GM06990 (cell line): ENCODE measurements at regions not wholly inside any gene's neighbourhood (a gene's known extent, or its start where the extent isn't known, plus 50 kb on each side); places are given as distances from the start of the nearest gene placed in this dataset.

Experiments
- DNase-seq: peaks from one replicate; pipeline ENCODE4 v3.0.0-alpha.2; 2011; ENCODE audit not compliant: insufficient read length; ENCODE audit errors: extremely low read depth
- H3K27me3 ChIP-seq: replicated peaks from 2 replicates; pipeline ENCODE4 v1.6.0; 2011; ENCODE audit warnings: low read length; ENCODE audit not compliant: control insufficient read depth, insufficient read depth
- H3K36me3 ChIP-seq: 2 replicates; pipeline ENCODE4 v1.5.1; 2011; ENCODE audit warnings: low read length; ENCODE audit not compliant: control insufficient read depth, insufficient read depth
- H3K4me3 ChIP-seq: replicated peaks from 2 replicates; pipeline ENCODE4 v1.5.1; 2011; ENCODE audit warnings: low read depth, mild to moderate bottlenecking, control low read depth, low read length
- CTCF ChIP-seq: IDR thresholded peaks from 2 replicates; pipeline ENCODE4 v1.5.1; 2011; ENCODE audit warnings: low read length, control low read depth, mild to moderate bottlenecking, inconsistent platforms; ENCODE audit not compliant: insufficient read depth, poor library complexity, severe bottlenecking

GRCh38 chr4:136909626-136910025 lies 622.7 kb downstream of the PCDH18 start:
- no peaks in the 10 kb centered on the region for H3K36me3 ChIP-seq
- no peaks in the 10 kb centered on the region for H3K27me3 ChIP-seq
- no peak for TF ChIP-seq CTCF
- H3K4me3 ChIP-seq = no peak overlapping the region
- no peak for DNase-seq

- no peak for DNase-seq
- H3K4me3 ChIP-seq = no peak overlapping the region
- TF ChIP-seq CTCF = no peak
- no peaks in the 10 kb centered on the region for H3K27me3 ChIP-seq
- no peaks in the 10 kb centered on the region for H3K36me3 ChIP-seq
Measured at GRCh38 chr4:136908122-136908521, 624.2 kb downstream of the PCDH18 start.

GRCh38 chr4:136900696-136901095 lies 631.6 kb downstream of the PCDH18 start:
- no peaks in the 10 kb centered on the region for H3K36me3 ChIP-seq
- no peaks in the 10 kb centered on the region for H3K27me3 ChIP-seq
- DNase-seq = no peak
- no peak overlapping the region for H3K4me3 ChIP-seq
- TF ChIP-seq CTCF = no peak

GRCh38 chr4:136898590-136899248 lies 633.6 kb downstream of the PCDH18 start:
- Histone ChIP-seq H3K4me3 (no peak overlapping the region), H3K36me3 (no peaks in the 10 kb centered on the region), H3K27me3 (no peaks in the 10 kb centered on the region)
- no peak for DNase-seq
- TF ChIP-seq CTCF = no peak

GRCh38 chr4:136893573-136893972 lies 638.7 kb downstream of the PCDH18 start:
- no peaks in the 10 kb centered on the region for H3K36me3 ChIP-seq
- no peak for DNase-seq
- no peak for TF ChIP-seq CTCF
- H3K27me3 ChIP-seq = no peaks in the 10 kb centered on the region
- H3K4me3 ChIP-seq = no peak overlapping the region

- TF ChIP-seq CTCF = no peak
- Histone ChIP-seq H3K4me3 (no peak overlapping the region), H3K27me3 (no peaks in the 10 kb centered on the region), H3K36me3 (no peaks in the 10 kb centered on the region)
- DNase-seq = no peak
Measured at GRCh38 chr4:136881666-136882065, 650.6 kb downstream of the PCDH18 start.
